IPS DF 19.7 (cell line): ENCODE measurements at regions not wholly inside any gene's neighbourhood (a gene's known extent, or its start where the extent isn't known, plus 50 kb on each side); places are given as distances from the start of the nearest gene placed in this dataset.
A peak's percentile ranks its signal among the peaks of the same experiment; 100 is the strongest.

ENCODE experiments used
- DNase-seq: peaks from one replicate; pipeline ENCODE4 v3.0.0-alpha.2; 2013; ENCODE audit warnings: low read depth, low spot score

GRCh38 chr12:67145692-67146091, 123.5 kb upstream of the CAND1 start:
- DNase-seq: no peak

- no peak for DNase-seq
Observed at GRCh38 chr12:67147030-67147429, 122.1 kb upstream of the CAND1 start.

GRCh38 chr12:67147447-67147846, 121.7 kb upstream of the CAND1 start:
- no peak for DNase-seq

- DNase-seq: no peak
Observed at GRCh38 chr12:67148265-67148664, 120.9 kb upstream of the CAND1 start.

- DNase-seq: no peak
Observed at GRCh38 chr12:67151886-67152285, 117.3 kb upstream of the CAND1 start.

- no peak for DNase-seq
Observed at GRCh38 chr12:67152451-67152850, 116.7 kb upstream of the CAND1 start.

GRCh38 chr12:67154901-67155300, 114.3 kb upstream of the CAND1 start:
- DNase-seq: no peak

GRCh38 chr12:67155863-67156262, 113.3 kb upstream of the CAND1 start:
- no peak for DNase-seq

GRCh38 chr12:67161322-67161918, 107.7 kb upstream of the CAND1 start:
- peak; percentile 3 for DNase-seq

- no peak for DNase-seq
Observed at GRCh38 chr12:67173258-67173657, 95.9 kb upstream of the CAND1 start.

- no peak for DNase-seq
Observed at GRCh38 chr12:67182551-67182950, 86.6 kb upstream of the CAND1 start.

GRCh38 chr12:67193704-67194103, 75.5 kb upstream of the CAND1 start:
- DNase-seq: no peak

- DNase-seq: no peak
Observed at GRCh38 chr12:67200386-67200785, 68.8 kb upstream of the CAND1 start.

- no peak for DNase-seq
Observed at GRCh38 chr12:67202011-67202677, 67.0 kb upstream of the CAND1 start.

GRCh38 chr12:67202678-67203012, 66.5 kb upstream of the CAND1 start:
- no peak for DNase-seq

GRCh38 chr12:67208281-67209067, 60.7 kb upstream of the CAND1 start:
- DNase-seq: no peak

- no peak for DNase-seq
Observed at GRCh38 chr12:67211029-67211428, 58.1 kb upstream of the CAND1 start.

GRCh38 chr12:67211494-67211893, 57.7 kb upstream of the CAND1 start:
- no peak for DNase-seq

- DNase-seq: no peak
Observed at GRCh38 chr12:67217647-67218046, 51.5 kb upstream of the CAND1 start.
